ENCODE measurements at regions not wholly inside any gene's neighbourhood (a gene's known extent, or its start where the extent isn't known, plus 50 kb on each side); places are given as distances from the start of the nearest gene placed in this dataset.

GRCh38 chr11:109035284-109035683 is 370.4 kb downstream of the DDX10 start:
- TF ChIP-seq IFI16 (CRISPR knock-in tag; IDR thresholded peaks at IDR 0.05) (no peak), SMAD3 (CRISPR knock-in tag; conservative IDR thresholded peaks at IDR 0.05) (no peak), RBM25 (IDR thresholded peaks at IDR 0.05; ENCODE audit: low read depth, low read length, severe bottlenecking) (no peak), MAX (CRISPR knock-in tag; IDR thresholded peaks at IDR 0.05) (no peak), REST (IDR thresholded peaks at IDR 0.05; ENCODE audit: borderline replicate concordance) (no peak), REST (CRISPR knock-in tag; IDR thresholded peaks at IDR 0.05; ENCODE audit: low read depth) (no peak)
